ENCODE measurements at regions not wholly inside any gene's neighbourhood (a gene's known extent, or its start where the extent isn't known, plus 50 kb on each side); places are given as distances from the start of the nearest gene placed in this dataset.

DNA sequence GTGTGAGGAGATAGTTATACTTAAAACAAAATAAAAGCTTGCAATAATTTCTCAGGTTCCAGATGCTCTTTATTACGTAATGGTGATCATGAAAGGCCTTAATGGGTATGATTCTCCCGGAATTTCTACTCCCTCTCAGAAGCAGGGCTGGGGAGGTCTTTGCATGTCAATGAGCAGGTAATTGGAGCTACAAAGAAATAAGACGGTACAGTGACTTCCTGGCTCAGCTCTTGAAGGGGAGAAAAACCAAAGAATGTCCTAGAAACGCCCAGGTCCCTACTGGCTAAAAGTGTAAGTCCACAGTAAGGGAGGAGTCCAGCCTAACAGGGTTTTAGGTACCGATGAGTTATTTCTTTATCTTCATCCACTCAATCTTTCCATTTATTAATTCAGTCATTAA is 390.9 kb downstream of the TMEM114 start:
- no peak for DNase-seq (ENCODE audit: low read depth)

DNA sequence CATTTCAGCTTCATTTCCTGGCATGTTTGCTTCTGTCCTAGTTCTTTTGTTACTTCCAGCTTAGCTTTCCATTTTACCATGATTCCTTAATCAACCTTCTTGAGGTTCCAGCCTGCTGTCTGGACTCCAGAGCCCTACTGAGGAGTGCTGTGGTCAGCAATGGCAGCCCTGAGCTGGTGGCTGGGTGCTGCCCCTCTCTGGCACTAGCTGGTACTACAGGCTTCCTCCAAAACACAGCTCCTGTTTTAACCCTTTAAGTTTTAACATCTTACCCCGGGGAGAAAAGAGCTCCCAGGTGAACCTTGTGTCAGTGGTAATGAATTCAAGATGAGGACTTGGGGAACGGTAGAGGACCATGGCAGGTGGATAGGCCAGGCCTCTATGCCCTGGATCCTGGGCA is 395.5 kb downstream of the TMEM114 start:
- DNase-seq (ENCODE audit: low read depth) = peak; percentile 20

DNA sequence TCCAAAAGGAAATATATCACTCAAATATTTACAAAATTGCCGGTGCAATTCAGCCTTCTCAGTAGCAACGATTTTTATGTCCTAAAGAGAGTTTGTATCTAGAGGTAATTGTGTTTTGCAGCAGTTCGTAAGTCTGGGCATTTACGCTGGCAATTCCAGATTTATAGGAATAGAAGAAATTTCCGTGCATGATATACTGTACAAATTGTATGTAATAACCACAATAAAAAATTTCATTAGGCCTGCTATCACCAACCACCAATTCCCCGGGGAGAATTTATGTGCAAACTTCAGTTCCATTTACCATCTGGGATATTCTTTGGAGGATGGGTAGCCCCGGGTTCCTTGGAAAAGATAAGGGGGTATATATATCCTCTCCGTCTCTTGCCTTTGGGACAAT is 401.5 kb downstream of the TMEM114 start:
- DNase-seq (ENCODE audit: low read depth) = no peak

DNA sequence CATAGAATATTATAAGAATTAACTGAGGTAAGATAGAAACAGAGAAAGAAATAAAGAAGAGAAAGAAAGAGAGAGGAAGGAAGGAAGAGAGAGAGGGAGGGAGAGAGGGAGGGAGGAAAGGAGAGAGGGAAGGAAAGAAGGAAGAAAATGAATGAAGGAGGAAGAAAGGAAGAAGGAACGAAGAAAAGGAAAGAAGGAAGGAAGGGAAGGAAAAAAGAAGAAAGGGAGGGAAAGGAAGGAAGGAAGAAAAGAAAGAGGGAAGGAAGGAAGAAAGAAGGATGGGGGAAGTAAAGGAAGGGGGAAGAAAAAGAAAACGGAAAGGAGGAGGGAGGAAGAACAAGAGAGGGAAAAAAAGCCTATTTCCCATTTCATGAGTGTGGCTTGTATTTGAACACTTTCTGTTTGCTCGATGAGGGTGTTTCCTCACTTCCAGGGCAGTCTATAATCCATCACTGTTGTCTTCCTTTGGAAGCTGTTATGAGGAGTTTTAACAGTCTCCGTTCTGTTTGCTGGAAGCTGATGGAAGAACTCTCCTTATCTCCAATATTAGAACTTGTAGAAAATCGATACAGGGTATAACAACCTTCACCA is 402.4 kb downstream of the TMEM114 start:
- DNase-seq (ENCODE audit: low read depth) = no peak

DNA sequence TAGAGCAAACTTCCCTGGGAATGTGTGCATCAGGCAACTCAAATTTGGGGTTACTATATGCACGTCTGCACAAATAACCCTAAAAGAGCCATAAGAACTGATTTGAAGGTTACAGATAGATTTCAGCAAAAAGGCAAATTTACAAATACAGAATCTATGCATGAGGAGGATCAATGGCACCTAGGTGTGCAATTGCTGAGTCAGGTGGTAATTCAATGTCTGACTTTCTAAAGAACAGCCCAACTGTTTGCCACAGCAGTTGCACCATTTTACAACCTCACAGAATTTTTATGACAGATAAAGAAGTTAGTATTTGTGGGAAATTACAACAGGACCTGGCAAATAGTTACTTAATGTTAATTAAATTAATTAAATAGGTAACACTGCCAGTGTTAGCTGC is 405.5 kb downstream of the TMEM114 start:
- DNase-seq (ENCODE audit: low read depth) = no peak

DNA sequence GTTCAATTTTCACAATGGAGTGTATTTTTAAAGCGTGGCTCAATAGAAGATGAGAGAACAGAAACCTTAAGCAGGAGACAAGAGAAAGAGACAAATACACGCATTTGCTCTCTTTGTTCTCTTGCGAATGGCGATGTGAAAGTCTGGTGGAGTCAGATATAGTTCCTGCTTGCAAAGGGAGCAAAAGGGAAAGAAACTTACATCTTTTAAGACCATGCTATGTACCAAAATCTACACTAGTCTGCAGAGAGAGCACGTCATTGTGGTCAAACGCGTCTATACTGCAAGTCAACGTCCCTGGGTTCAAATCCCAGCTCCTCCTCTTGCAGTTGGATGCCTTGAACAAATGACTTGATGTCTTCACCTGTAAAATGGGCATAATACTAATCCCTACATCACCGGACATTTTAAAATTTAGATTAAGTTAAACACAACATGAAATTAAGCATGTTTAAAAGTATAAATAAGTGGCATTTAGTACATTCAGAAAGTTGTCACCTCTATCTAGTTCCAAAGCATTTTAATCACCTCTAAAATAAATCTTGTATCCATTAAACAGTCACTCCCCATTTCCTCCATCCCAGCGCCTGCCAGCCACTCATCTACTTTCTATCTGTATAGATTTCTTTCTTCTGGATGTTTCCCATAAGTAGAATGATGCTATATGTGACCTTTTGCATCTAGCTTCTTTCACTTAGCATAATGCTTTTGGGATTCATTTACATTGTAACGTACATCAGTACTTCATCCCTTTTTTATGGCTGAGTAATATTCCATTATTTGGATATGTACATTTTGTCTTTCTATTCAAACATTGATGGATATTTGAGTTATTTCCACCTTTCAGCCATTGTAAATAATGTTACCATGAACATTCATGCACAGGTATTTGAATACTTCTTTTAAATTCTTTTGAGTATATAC is 406.9 kb downstream of the TMEM114 start:
- no peak for DNase-seq (ENCODE audit: low read depth)

DNA sequence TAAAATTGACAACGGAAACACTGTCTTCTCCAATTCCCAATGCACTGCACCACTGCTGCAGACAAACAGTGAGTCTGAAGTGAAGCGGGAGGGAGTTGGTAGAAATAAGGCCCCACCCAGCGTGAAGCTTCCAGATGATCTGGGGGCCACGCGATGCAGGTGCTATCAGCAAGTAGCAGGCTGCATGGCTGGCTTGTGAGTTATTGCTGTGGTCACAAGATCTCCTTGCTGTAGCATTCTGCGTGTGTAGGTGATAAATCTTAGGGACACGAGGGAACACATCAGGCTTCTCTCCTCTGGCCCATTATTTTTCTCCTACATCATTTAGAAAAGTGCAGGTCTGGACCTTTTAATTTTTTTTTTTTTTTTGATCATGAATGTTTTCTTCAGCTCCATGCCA is 407.6 kb downstream of the TMEM114 start:
- no peak for DNase-seq (ENCODE audit: low read depth)

DNA sequence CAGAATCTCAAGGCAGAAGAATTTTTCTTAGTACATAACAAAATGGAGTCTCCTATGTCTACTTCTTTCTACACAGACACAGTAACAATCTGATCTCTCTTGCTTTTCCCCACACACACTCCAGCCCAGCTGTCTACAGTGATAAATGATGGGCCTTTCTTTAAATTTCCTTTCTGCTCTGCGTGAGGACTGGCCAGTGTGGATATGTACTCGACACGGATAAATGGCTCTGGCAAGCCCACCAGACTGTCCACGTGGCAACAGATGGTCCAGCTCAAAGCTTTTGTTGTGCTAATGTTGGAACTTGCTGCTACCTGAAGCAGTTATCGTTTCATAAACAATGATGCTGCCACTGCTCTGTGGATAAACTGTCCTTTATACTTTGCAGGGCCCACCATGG is 410.7 kb downstream of the TMEM114 start:
- no peak for DNase-seq (ENCODE audit: low read depth)

DNA sequence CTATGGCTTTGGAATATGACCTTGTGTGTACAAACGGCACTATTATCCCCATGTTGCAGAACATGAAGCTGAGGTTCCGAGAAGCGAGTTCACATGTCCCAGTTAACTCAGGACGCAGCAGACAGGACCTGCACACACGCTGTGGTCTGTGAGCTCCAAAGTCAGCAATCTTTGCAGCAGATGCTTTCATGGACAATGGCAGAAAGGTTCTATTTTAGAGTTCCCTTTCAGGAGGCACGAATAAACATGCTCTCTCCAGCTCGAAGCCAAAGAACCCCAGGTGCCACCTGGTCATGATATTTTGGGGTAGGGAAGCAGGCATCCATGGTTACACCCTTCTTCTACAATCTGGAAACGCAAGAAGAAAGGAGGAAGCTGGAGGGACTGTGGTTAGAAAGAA is 412.0 kb downstream of the TMEM114 start:
- no peak for DNase-seq (ENCODE audit: low read depth)

DNA sequence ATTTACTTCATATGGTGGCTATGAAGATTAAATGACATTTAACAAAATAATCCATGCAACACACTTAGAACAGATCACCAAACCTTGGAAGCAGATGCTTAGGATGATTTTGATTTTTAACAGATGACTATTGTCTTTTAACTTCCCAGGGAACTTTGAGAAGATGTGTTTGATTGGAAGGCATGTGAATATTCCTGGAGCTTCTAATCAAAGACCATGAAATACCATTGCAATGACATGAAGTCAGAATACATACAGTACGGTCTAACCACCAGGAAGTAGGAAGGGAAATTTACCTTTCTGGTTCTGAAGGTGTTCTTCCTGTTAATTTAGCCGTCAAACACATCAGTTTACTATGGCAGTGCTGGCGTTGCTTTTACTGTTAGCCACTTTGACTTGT is 414.9 kb downstream of the TMEM114 start:
- DNase-seq (ENCODE audit: low read depth) = no peak

DNA sequence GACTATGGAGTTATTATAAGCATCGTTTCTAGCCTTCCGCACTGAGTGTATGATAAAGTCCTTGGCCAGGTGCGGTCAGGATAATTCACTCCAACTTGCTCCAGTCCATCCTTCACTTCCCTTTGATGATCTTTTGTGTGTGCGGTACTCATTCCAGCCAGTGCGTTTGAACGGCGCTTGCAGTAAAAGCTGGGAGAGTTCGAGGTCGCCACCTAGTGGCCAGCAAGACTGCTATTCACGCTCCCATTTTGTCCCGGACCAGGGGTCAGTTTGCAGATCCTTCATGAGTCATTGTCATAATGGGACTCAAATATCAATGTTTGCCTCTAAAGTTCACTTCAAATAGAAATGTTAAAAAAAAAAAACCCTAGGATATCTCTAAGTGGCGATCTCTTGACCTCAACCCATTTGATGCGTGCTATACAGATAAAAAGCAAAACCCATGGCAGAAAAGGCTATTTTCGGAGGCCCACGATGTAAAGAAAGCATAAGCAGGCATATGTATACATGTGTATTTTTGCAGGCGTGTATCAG is 417.1 kb downstream of the TMEM114 start:
- peak; percentile 87 for DNase-seq (ENCODE audit: low read depth)

DNA sequence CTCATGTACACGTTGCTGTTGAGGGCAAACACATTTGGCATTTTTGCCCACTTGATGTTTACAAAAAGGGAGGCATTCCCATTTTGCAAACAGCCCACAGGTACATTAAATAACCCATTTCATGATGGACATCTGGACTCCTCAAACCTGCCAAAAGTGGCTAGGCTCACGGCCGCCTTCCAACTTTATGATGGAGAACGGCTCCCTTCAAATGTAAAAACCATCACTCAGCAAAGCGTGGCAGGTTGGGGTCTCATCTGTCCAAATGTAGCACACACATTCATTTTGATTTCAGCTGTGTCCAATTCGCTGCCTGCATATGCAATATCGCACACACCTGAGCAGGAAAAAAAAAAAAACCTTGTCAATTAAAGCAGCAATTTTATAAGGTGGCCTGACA is 417.8 kb downstream of the TMEM114 start:
- DNase-seq (ENCODE audit: low read depth) = no peak

DNA sequence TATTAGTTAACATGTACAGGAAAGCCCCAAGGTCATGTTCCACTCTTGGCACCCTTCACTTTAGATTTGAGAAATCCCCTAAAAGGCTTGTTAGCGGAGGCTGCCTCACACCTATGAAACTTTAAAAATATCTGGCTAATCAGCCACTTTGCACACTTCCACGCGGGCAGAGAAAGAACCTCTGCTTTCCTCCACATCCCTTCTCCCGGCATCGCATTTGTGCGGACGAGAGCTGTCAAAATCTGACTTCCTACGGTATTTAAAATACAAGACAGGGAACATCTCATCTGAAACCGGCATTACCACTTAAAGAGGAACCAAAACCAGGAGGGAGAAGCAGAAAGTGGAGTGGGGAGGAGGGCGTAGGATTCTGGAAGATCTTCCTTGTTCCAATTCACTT is 422.3 kb downstream of the TMEM114 start:
- DNase-seq (ENCODE audit: low read depth) = no peak

DNA sequence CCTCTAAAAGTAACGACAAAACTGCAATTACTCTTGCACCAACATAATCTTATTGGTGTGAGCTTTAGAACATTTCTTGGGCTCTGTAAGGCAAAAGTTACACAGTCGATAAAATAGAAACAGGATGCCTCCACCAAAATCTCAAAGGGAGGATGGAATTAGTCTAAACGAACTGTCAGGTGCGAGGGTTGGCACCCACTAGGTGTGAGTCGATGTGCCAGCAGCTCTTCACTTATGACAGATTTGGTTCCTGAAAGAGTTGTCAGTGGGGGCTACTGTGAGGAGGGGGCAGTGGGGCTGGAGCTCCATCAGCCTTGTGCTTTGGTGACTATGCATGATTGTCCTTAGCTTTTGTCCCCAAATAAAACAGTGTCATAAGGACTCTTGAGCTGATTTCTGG is 422.9 kb downstream of the TMEM114 start:
- no peak for DNase-seq (ENCODE audit: low read depth)

DNA sequence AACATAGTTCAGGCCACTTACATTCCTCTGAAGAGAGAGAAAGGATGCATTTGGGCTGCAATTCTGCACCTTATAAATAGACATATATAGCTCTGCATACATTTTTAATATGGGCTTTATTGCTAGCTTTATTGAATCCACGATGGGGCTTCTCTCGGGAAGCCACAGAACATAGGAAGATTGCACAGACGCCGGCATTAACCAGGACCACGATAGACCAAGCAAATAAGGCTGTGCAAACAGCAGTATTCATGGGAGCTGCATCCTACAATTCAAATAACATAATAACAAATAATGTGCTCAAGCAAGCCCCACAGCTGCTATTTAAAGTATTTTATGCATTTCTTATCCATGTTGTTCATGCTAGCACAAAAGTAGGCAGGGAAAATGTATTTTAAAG is 432.3 kb downstream of the TMEM114 start:
- DNase-seq (ENCODE audit: low read depth) = no peak

DNA sequence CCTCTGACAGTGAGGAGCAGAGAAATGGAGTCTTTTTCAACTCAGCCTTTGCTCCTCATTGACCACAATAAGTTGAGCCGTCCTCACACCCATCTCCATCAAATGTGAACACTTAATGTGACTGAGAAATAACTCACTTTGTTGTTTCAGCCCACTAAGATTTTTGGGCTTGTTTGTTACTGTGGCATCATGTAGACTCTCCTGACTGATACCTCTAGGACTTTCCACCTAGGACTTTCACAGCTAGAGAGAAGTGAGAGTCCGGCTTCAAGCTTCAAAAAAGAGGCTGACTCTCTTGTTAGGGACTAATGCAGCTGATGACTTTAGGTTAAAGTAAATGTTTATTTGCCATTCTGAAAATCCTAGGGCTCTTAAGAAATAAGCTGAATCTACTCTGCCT is 435.0 kb downstream of the TMEM114 start:
- no peak for DNase-seq (ENCODE audit: low read depth)

DNA sequence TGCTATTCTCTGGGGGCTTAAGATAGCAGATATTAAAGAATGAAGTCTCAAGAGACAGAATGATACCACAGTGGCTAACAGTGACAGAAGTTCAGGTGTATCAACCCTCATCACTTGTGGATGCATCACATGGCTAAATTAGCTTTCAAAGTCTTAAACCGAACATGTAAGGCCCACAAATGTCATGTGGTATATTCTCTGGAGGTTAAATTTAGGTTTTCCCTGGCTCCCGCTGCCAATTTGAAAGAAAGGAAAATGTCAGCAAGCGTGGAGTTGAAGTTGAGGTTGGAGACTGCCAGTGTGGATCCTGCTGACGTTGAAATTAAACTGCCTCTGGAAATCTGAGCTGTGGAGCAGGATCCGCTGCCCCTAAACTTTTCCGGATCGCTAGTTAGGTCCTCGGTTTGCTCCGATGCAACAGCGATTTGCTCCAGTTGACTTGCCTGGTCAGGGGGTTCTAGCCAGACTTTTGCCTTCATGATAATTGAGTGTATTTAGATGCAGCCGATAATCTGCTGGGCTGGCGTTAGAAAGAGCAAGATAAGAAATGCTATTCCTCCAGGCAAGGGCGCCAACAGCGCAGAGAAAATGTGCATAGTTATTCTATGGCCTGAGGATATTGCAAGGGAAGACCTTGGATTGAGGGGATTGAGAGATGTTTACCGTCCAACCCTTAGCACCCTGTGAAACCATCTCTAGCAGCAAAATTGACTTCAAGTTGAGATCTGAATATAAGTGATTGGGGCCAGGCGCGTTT is 443.9 kb downstream of the TMEM114 start:
- DNase-seq (ENCODE audit: low read depth) = no peak

DNA sequence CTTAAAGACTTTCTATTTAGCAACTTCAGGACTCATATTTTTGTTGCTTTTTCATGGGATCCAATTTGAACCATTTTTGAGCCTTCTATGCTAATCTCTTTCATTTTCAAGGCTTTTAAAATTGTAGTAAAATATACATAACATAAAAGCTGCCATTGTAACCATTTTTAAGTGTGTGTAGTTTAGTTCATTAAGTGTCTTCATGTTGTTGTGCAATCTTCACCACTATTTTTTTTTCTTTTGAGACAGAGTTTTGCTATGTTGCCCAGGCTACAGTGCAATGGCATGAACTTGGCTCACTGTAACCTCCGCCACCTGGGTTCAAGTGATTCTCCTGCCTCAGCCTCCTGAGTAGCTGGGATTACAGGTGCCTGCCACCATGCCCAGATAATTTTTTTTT is 451.6 kb downstream of the TMEM114 start:
- DNase-seq (ENCODE audit: low read depth) = no peak

DNA sequence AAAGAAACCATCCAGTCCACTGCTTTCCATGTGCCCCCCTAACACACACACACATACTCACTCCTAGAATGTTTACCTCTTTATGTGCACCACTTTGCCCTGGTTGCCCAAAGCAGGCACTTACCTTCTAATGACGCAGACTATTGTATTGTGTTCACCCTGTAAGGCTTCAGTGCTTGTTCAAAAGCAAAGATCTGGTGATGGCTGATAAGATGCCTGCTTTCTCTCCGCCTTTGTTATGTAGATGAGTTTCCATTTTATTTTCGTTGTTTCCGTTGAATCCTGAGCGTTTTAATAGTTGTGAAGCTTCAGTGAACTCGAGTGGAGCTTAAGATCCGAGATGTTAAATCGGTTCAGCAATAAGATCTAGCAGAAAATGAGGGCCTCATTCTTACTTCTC is 452.7 kb downstream of the TMEM114 start:
- DNase-seq (ENCODE audit: low read depth) = no peak

DNA sequence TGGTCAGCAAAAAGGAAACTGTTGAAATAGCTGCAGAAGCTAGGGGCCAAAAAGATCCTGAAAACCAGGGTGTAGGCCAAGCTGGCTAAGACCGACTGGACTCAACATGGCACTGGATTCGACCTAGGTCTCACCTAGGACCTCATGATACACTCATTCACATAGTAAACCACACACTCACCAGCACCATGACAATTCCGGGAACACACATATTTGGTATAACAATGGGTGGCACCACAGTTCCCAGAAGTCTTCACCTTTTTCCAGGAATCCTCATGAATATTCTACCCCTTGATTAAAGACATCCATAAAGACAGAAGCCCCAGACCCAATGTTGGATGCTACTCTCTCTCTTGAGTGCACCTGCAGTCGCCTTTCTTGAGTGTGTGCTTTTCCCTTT is 460.1 kb downstream of the TMEM114 start:
- DNase-seq (ENCODE audit: low read depth) = no peak

DNA sequence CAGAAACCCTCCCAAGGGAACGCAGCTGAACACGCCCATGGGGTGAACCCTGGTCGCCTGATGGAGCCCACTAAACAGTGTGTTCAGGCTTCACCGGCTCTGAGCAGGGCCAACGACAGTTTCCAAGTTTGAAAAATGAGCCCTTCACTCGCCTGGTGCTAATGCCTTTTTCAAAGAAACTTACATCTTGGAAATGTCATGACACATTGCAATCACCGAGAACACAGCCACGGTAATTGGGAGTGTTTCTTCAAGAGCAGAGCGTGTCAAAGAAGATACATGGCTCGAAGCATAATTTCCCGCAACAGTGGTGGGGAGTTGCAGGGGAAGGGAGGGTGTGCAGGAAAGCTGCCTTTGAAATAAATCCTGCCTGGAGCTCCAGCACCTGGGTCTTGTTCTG is 463.2 kb downstream of the TMEM114 start:
- no peak for DNase-seq (ENCODE audit: low read depth)

DNA sequence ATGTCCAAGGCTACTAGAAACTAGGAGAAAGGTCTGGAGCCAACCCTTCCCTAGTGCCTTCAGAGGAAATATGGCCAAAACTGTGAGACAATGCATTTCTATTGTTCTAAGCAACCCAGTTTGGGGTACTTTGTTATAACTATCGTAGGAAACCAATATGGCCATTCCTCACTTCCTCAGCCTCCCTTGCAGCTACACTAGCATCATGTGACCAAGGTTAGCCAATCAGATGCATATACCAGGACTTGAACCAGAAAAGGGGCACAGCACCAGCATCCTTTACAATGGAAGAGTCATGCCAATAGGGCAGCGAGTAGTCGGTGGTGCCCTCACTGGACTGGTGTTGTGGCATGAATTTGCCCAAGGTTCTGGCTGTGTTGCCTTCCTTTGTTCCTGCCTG is 464.0 kb downstream of the TMEM114 start:
- DNase-seq (ENCODE audit: low read depth) = no peak
